DMS 273 (cell line): ENCODE measurements at regions not wholly inside any gene's neighbourhood (a gene's known extent, or its start where the extent isn't known, plus 50 kb on each side); places are given as distances from the start of the nearest gene placed in this dataset.

Experiments used
- DNase-seq: peaks from one replicate; lab custom pipeline; 2025; ENCODE audit not compliant: unreplicated experiment; lab: John Stamatoyannopoulos, UW

GRCh38 chr10:55048830-55049498 is 247.9 kb upstream of the PCDH15 start:
- DNase-seq, result no peak

GRCh38 chr10:55043540-55043939 is 242.5 kb upstream of the PCDH15 start:
- no peak for DNase-seq

- no peak for DNase-seq
Observed at GRCh38 chr10:55033061-55033460, 232.0 kb upstream of the PCDH15 start.

- no peak for DNase-seq
Observed at GRCh38 chr10:55024713-55025112, 223.7 kb upstream of the PCDH15 start.

GRCh38 chr10:55019439-55019838 is 218.4 kb upstream of the PCDH15 start:
- DNase-seq, result no peak

- no peak for DNase-seq
Observed at GRCh38 chr10:55013318-55013717, 212.3 kb upstream of the PCDH15 start.

- no peak for DNase-seq
Observed at GRCh38 chr10:55002420-55002819, 201.4 kb upstream of the PCDH15 start.

GRCh38 chr10:55001422-55001821 is 200.4 kb upstream of the PCDH15 start:
- DNase-seq, result no peak

- DNase-seq, result no peak
Observed at GRCh38 chr10:54993148-54993547, 192.1 kb upstream of the PCDH15 start.

GRCh38 chr10:54985732-54986131 is 184.7 kb upstream of the PCDH15 start:
- peak; percentile 36 for DNase-seq

GRCh38 chr10:54983255-54983654 is 182.2 kb upstream of the PCDH15 start:
- DNase-seq, result no peak

- DNase-seq, result no peak
Observed at GRCh38 chr10:54962134-54962900, 161.3 kb upstream of the PCDH15 start.

GRCh38 chr10:54961040-54961439 is 160.0 kb upstream of the PCDH15 start:
- no peak for DNase-seq

- DNase-seq, result no peak
Observed at GRCh38 chr10:54958844-54959243, 157.8 kb upstream of the PCDH15 start.

GRCh38 chr10:54947605-54948004 is 146.6 kb upstream of the PCDH15 start:
- no peak for DNase-seq

GRCh38 chr10:54940418-54940817 is 139.4 kb upstream of the PCDH15 start:
- no peak for DNase-seq

GRCh38 chr10:54914049-54914448 is 113.0 kb upstream of the PCDH15 start:
- no peak for DNase-seq

GRCh38 chr10:54909165-54909564 is 108.1 kb upstream of the PCDH15 start:
- DNase-seq, result no peak

- DNase-seq, result no peak
Observed at GRCh38 chr10:54908019-54908418, 107.0 kb upstream of the PCDH15 start.

- no peak for DNase-seq
Observed at GRCh38 chr10:54906940-54907339, 105.9 kb upstream of the PCDH15 start.

- DNase-seq, result no peak
Observed at GRCh38 chr10:54905578-54906192, 104.7 kb upstream of the PCDH15 start.

- no peak for DNase-seq
Observed at GRCh38 chr10:54904833-54905232, 103.8 kb upstream of the PCDH15 start.
